ENCODE measurements at regions not wholly inside any gene's neighbourhood (a gene's known extent, or its start where the extent isn't known, plus 50 kb on each side); places are given as distances from the start of the nearest gene placed in this dataset.
A peak's percentile ranks its signal among the peaks of the same experiment; 100 is the strongest.

DNA sequence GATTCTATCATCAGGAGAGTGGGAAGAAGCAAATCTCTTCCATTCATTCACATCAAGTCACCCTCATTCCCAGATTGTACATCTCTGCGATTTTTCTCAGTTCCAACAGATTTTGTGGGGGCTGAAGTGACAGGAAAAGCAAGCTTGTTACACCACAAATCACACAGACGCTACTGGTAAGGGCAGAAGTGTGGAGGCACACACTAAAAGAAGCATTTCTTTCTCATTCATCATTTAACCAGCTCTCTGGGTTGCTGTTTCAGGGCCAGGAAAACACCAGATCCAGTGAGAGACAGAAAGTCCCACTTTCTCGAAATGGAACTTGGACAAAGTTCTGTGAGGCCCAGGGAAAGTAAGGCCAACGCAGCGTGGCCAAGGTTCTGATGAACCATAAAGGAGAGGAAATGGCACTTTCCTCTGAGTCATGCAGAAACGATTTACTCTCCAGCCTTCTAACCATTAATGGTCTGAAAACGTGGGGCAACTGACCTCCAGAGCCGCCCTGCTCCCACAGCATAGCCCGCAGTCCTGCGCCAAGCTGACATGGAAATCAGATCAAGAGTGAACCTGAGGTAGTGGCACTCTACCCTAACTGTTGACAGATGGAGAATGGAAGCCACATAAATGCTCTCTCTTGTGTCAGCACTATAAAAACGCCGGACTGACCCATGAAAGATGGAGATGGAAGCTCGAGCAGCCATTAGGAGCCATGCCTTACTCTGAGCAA is 191.0 kb downstream of the C1D start:
- TF ChIP-seq POLR2AphosphoS5 (IDR thresholded peaks at IDR 0.05), result no peak
- no peak for TF ChIP-seq POLR2A (IDR thresholded peaks at IDR 0.05)
- no peak for TF ChIP-seq CTCF (IDR thresholded peaks at IDR 0.05)
- TF ChIP-seq EP300 (IDR thresholded peaks at IDR 0.05), result no peak
- H3K4me3 ChIP-seq, result no peak overlapping the region
- no peaks in the 10 kb centered on the region for H3K36me3 ChIP-seq
- H3K4me1 ChIP-seq, result peaks cover 0 to 15% (median 0%) of the 10 kb centered on the region in 4 donors
- intact Hi-C loops (cut with DNase I), result no loop called here
- no peak for DNase-seq
- H3K27me3 ChIP-seq, result no peaks in the 10 kb centered on the region
- WGBS, 2 donors, result 51 to 61% methylated on average over 13 of the region's 13 CpGs
- H3K9me3 ChIP-seq, result no peaks in the 10 kb centered on the region
- H3K27ac ChIP-seq, result peak overlapping the region in 2 of 4 donors; percentile 42 to 55

- H3K4me3 ChIP-seq, result no peak overlapping the region
- no peak for TF ChIP-seq POLR2A (IDR thresholded peaks at IDR 0.05)
- no peaks in the 10 kb centered on the region for H3K27me3 ChIP-seq
- 60 to 81% methylated on average over 2 of the region's 2 CpGs for WGBS, 2 donors
- intact Hi-C loops (cut with DNase I), result no loop called here
- no peaks in the 10 kb centered on the region for H3K9me3 ChIP-seq
- no peaks in the 10 kb centered on the region for H3K36me3 ChIP-seq
- H3K27ac ChIP-seq, result peak overlapping the region in 2 of 4 donors; percentile 42 to 55
- peaks cover 0 to 15% (median 0%) of the 10 kb centered on the region in 4 donors for H3K4me1 ChIP-seq
- no peak for DNase-seq
These were observed 190.3 kb downstream of the C1D start for GRCh38 chr2:67872481-67872880.

DNA sequence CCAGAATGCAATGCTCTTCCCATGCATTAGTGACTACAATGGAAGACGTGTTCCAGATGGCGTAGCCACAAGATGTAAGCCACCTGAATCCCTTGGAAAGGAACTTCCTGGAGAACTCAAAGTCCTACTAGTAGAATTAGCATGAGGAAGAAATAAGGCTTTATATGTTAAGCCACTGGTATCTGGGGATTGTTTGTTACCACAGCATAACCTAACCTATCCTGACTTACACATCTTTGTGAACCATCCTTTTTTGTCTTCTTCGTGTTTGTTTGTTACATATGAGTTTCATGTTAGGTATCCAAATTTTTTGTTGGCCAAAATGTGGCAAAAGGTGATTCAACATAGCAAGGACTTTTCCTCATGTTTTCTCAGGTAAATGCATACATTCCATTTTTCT is 188.9 kb downstream of the C1D start:
- TF ChIP-seq POLR2A (IDR thresholded peaks at IDR 0.05) (no peak), CTCF (IDR thresholded peaks at IDR 0.05) (no peak), EP300 (IDR thresholded peaks at IDR 0.05) (no peak), POLR2AphosphoS5 (IDR thresholded peaks at IDR 0.05) (no peak)
- Histone ChIP-seq H3K36me3 (no peaks in the 10 kb centered on the region), H3K9me3 (no peaks in the 10 kb centered on the region), H3K27ac (no peak overlapping the region), H3K4me1 (peaks cover 0 to 15% (median 0%) of the 10 kb centered on the region in 4 donors), H3K27me3 (no peaks in the 10 kb centered on the region), H3K4me3 (no peak overlapping the region)
- intact Hi-C loops (cut with DNase I), result no loop called here
- DNase-seq, result no peak
- 90 to 92% methylated on average over 3 of the region's 3 CpGs for WGBS, 2 donors

DNA sequence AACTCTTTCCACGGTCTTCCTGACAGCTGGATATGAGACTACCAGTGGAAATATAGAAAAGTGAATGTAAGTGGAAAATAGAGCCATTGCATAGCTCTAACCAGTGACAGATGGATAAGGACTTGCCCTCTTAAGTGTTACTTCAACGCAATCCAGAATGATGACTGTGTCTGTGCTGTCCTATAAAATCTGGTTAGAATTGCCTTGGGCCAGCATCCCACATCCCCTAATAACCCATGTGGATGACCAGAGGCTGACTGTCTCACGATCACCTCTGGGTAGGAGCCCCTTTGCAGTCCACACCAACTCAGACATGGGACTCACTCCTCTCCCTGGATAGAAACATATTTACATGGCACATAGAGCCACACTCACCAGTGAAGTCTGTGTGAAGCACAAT is 186.6 kb downstream of the C1D start:
- WGBS, 2 donors, result 83 to 84% methylated on average over 3 of the region's 3 CpGs
- H3K27me3 ChIP-seq, result no peaks in the 10 kb centered on the region
- DNase-seq, result no peak
- peaks cover 0 to 14% (median 0%) of the 10 kb centered on the region in 4 donors for H3K4me1 ChIP-seq
- H3K36me3 ChIP-seq, result no peaks in the 10 kb centered on the region
- TF ChIP-seq CTCF (IDR thresholded peaks at IDR 0.05) (no peak), EP300 (IDR thresholded peaks at IDR 0.05) (no peak), POLR2A (IDR thresholded peaks at IDR 0.05) (no peak), POLR2AphosphoS5 (IDR thresholded peaks at IDR 0.05) (no peak)
- no peaks in the 10 kb centered on the region for H3K9me3 ChIP-seq
- H3K27ac ChIP-seq, result no peak overlapping the region
- H3K4me3 ChIP-seq, result no peak overlapping the region
- intact Hi-C loops (cut with DNase I), result no loop called here

- Histone ChIP-seq H3K27ac (no peak overlapping the region), H3K36me3 (no peaks in the 10 kb centered on the region), H3K9me3 (no peaks in the 10 kb centered on the region), H3K4me1 (peaks cover 0 to 3% (median 0%) of the 10 kb centered on the region in 4 donors), H3K27me3 (no peaks in the 10 kb centered on the region), H3K4me3 (no peak overlapping the region)
- intact Hi-C loops (cut with DNase I), result no loop called here
- WGBS, 2 donors, result 53 to 54% methylated on average over 3 of the region's 3 CpGs
- TF ChIP-seq CTCF (IDR thresholded peaks at IDR 0.05), result no peak
- TF ChIP-seq POLR2A (IDR thresholded peaks at IDR 0.05), result no peak
- no peak for TF ChIP-seq EP300 (IDR thresholded peaks at IDR 0.05)
- no peak for TF ChIP-seq POLR2AphosphoS5 (IDR thresholded peaks at IDR 0.05)
- no peak for DNase-seq
These were observed 185.5 kb downstream of the C1D start for GRCh38 chr2:67877301-67877700.

All from sigmoid colon (tissue), 6 donors.